WTC11 (cell line): ENCODE measurements at regions not wholly inside any gene's neighbourhood (a gene's known extent, or its start where the extent isn't known, plus 50 kb on each side); places are given as distances from the start of the nearest gene placed in this dataset.

ENCODE experiments used
- ATAC-seq: fragments of 200-7000 bp; cut with Tn5 transposase; 2 replicates; pipeline ENCODE4 v1.10.0; 2021; ENCODE audit warnings: mild to moderate bottlenecking, moderate library complexity
- CTCF ChIA-PET: fragments of 300-600 bp; sonication (Branson Sonifier 250); formaldehyde crosslinking; loops from one replicate; lab custom pipeline; 2021; ENCODE audit warnings: antibody characterized with exemption; lab: Charles Lee
- POLR2A ChIA-PET: fragments of 350-600 bp; sonication (Branson Sonifier 250); formaldehyde crosslinking; loops from one replicate; lab custom pipeline; 2021; ENCODE audit warnings: antibody characterized with exemption; lab: Charles Lee
- DNase-seq: peaks from one replicate; pipeline ENCODE4 v3.0.0; 2021; ENCODE audit warnings: low spot score
- H3K27ac Mint-ChIP-seq: 2 replicates; pipeline ENCODE4 v1.8.0; 2021; ENCODE audit warnings: mixed read lengths
- H3K27me3 Mint-ChIP-seq: 2 replicates; pipeline ENCODE4 v1.8.0; 2021; ENCODE audit warnings: low read depth, mild to moderate bottlenecking, moderate library complexity, mixed read lengths
- H3K36me3 Mint-ChIP-seq: 2 replicates; pipeline ENCODE4 v1.8.0; 2021; ENCODE audit warnings: mixed read lengths
- H3K4me1 Mint-ChIP-seq: 2 replicates; pipeline ENCODE4 v1.8.0; 2022; ENCODE audit warnings: mixed read lengths
- H3K4me3 Mint-ChIP-seq: 2 replicates; pipeline ENCODE4 v1.8.0; 2021; ENCODE audit warnings: mild to moderate bottlenecking, moderate library complexity, mixed read lengths
- H3K9me3 Mint-ChIP-seq: 2 replicates; pipeline ENCODE4 v1.8.0; 2021; ENCODE audit warnings: mixed read lengths
- CTCF ChIP-seq: fragments of 200-600 bp; IDR thresholded peaks from 2 replicates; pipeline ENCODE4 v1.8.0; 2022; ENCODE audit warnings: antibody characterized with exemption
- ELF4 ChIP-seq: sonication (generic); formaldehyde crosslinking; IDR thresholded peaks from 2 replicates; pipeline ENCODE4 v1.8.1; 2022; ENCODE audit warnings: low read depth, mild to moderate bottlenecking, moderate library complexity, missing genetic modification reagents
- ESRRA ChIP-seq: sonication (generic); formaldehyde crosslinking; IDR thresholded peaks from 2 replicates; pipeline ENCODE4 v1.8.1; 2022; ENCODE audit warnings: mild to moderate bottlenecking, missing genetic modification reagents, borderline replicate concordance
- GABPB1 ChIP-seq: sonication (generic); formaldehyde crosslinking; IDR thresholded peaks from 2 replicates; pipeline ENCODE4 v1.8.1; 2023; ENCODE audit warnings: mild to moderate bottlenecking, missing genetic modification reagents
- JAZF1 ChIP-seq: fragments of 250-450 bp; sonication (Bioruptor Pico); IDR thresholded peaks from 2 replicates; pipeline ENCODE4 v1.9.0; 2021; ENCODE audit warnings: moderate library complexity, mild to moderate bottlenecking, inconsistent platforms
- OVOL2 ChIP-seq: fragments of 250-450 bp; sonication (Bioruptor Pico); IDR thresholded peaks from 2 replicates; pipeline ENCODE4 v1.9.0; 2021; ENCODE audit warnings: mild to moderate bottlenecking, borderline replicate concordance
- PRRX2 ChIP-seq: fragments of 250-450 bp; sonication (Bioruptor Pico); IDR thresholded peaks from 2 replicates; pipeline ENCODE4 v1.8.0; 2021; ENCODE audit warnings: mild to moderate bottlenecking
- SMAD3 ChIP-seq: sonication (generic); formaldehyde crosslinking; IDR thresholded peaks from 2 replicates; pipeline ENCODE4 v1.8.0; 2022; ENCODE audit warnings: missing genetic modification reagents, mild to moderate bottlenecking, borderline replicate concordance
- SOX15 ChIP-seq: fragments of 250-450 bp; sonication (Bioruptor Pico); IDR thresholded peaks from 2 replicates; pipeline ENCODE4 v1.9.0; 2021; ENCODE audit warnings: mild to moderate bottlenecking
- SP1 ChIP-seq: sonication (generic); formaldehyde crosslinking; conservative IDR thresholded peaks from 2 replicates; pipeline ENCODE4 v1.8.1; 2022; ENCODE audit warnings: missing genetic modification reagents
- ZBTB21 ChIP-seq: sonication (generic); formaldehyde crosslinking; IDR thresholded peaks from 2 replicates; pipeline ENCODE4 v1.8.1; 2023; ENCODE audit warnings: mild to moderate bottlenecking, missing genetic modification reagents, borderline replicate concordance
- ZNF121 ChIP-seq: sonication (generic); formaldehyde crosslinking; IDR thresholded peaks from 2 replicates; pipeline ENCODE4 v1.8.0; 2023; ENCODE audit warnings: missing genetic modification reagents
- ZNF671 ChIP-seq: fragments of 250-450 bp; sonication (Bioruptor Pico); IDR thresholded peaks from 2 replicates; pipeline ENCODE4 v1.8.0; 2021; ENCODE audit warnings: mild to moderate bottlenecking
- TF ChIP-seq, protein P1 (sequence below): sonication (generic); formaldehyde crosslinking; conservative IDR thresholded peaks from 2 replicates; pipeline ENCODE4 v1.8.1; 2023; ENCODE audit warnings: mild to moderate bottlenecking, low read depth, missing genetic modification reagents, moderate library complexity
- TF ChIP-seq, protein P2 (sequence below): sonication (generic); formaldehyde crosslinking; IDR thresholded peaks from 2 replicates; pipeline ENCODE4 v1.8.1; 2022; ENCODE audit warnings: mild to moderate bottlenecking, moderate library complexity, missing genetic modification reagents
- TF ChIP-seq, protein P3 (sequence below): sonication (generic); formaldehyde crosslinking; IDR thresholded peaks from 2 replicates; pipeline ENCODE4 v1.8.0; 2023; ENCODE audit warnings: missing genetic modification reagents

DNA sequence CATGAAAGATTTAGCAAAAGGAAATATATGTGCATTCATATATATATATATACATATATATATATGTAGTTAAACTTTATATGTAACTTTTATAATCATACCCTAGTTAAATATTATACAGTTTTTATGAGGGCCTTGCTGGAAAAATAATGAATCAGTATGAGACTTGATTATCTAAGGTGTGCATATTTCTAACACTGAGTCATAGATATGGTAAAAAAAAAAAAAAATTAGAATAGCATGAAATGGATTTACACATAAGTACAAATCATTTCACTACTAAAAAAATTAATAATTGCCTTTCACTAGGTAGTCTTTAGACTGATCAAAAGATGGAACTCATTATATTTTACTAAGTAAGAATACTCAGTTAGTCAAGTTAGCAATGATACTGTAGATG lies 51.3 kb upstream of the DST start (continued):
- no peak for TF ChIP-seq OVOL2 (CRISPR knock-in tag)
- TF ChIP-seq SMAD3, result no peak
- TF ChIP-seq PRRX2 (CRISPR knock-in tag), result no peak
- TF ChIP-seq, protein P1, sequence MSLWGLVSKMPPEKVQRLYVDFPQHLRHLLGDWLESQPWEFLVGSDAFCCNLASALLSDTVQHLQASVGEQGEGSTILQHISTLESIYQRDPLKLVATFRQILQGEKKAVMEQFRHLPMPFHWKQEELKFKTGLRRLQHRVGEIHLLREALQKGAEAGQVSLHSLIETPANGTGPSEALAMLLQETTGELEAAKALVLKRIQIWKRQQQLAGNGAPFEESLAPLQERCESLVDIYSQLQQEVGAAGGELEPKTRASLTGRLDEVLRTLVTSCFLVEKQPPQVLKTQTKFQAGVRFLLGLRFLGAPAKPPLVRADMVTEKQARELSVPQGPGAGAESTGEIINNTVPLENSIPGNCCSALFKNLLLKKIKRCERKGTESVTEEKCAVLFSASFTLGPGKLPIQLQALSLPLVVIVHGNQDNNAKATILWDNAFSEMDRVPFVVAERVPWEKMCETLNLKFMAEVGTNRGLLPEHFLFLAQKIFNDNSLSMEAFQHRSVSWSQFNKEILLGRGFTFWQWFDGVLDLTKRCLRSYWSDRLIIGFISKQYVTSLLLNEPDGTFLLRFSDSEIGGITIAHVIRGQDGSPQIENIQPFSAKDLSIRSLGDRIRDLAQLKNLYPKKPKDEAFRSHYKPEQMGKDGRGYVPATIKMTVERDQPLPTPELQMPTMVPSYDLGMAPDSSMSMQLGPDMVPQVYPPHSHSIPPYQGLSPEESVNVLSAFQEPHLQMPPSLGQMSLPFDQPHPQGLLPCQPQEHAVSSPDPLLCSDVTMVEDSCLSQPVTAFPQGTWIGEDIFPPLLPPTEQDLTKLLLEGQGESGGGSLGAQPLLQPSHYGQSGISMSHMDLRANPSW (CRISPR knock-in tag), result no peak
- TF ChIP-seq, protein P2, sequence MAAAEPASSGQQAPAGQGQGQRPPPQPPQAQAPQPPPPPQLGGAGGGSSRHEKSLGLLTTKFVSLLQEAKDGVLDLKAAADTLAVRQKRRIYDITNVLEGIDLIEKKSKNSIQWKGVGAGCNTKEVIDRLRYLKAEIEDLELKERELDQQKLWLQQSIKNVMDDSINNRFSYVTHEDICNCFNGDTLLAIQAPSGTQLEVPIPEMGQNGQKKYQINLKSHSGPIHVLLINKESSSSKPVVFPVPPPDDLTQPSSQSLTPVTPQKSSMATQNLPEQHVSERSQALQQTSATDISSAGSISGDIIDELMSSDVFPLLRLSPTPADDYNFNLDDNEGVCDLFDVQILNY (CRISPR knock-in tag), result no peak
- TF ChIP-seq CTCF, result no peak
- TF ChIP-seq SP1, result no peak
- TF ChIP-seq, all 79 proteins: peak for 0

DNA sequence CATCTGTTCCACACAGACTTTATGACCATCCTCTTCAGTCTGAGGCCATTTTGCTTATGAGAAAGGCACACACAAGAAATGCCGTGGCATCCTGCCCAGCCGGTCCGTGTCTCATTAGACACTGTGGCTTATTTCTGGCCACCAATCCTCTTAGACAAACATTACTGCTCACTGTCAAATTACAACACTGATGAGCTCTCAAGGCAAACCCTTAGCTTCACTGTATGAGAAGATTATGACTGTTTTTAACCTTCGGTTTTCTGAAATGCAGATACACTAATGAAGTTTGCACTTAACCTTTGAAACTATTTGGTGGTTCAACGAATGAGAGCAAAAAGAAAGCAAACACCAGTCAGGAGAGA lies 50.5 kb upstream of the DST start:
- CTCF ChIA-PET, result interaction anchor here (0.9 to 1.6 kb wide), 4 partner anchors 17 to 158 kb away, joined by 3 to 6 read pairs (median 4); no protein-coding TSS in a partner anchor
- ATAC-seq (no peak), DNase-seq (no peak)
- H3K27me3 Mint-ChIP-seq, result no peaks in the 10 kb centered on the region
- H3K27ac Mint-ChIP-seq, result peak overlapping the region; percentile 18
- H3K9me3 Mint-ChIP-seq, result no peaks in the 10 kb centered on the region
- POLR2A ChIA-PET, result no interaction called here
- no peak overlapping the region for H3K4me3 Mint-ChIP-seq
- peaks cover 40% of the 10 kb centered on the region for H3K4me1 Mint-ChIP-seq
- no peak for TF ChIP-seq ZNF121 (CRISPR knock-in tag)
- TF ChIP-seq ZNF671 (CRISPR knock-in tag), result no peak
- TF ChIP-seq ESRRA (CRISPR knock-in tag), result no peak
- TF ChIP-seq SMAD3, result no peak
- no peak for TF ChIP-seq SOX15
- TF ChIP-seq ELF4 (CRISPR knock-in tag), result no peak
- H3K36me3 Mint-ChIP-seq, result peaks cover 13% of the 10 kb centered on the region

DNA sequence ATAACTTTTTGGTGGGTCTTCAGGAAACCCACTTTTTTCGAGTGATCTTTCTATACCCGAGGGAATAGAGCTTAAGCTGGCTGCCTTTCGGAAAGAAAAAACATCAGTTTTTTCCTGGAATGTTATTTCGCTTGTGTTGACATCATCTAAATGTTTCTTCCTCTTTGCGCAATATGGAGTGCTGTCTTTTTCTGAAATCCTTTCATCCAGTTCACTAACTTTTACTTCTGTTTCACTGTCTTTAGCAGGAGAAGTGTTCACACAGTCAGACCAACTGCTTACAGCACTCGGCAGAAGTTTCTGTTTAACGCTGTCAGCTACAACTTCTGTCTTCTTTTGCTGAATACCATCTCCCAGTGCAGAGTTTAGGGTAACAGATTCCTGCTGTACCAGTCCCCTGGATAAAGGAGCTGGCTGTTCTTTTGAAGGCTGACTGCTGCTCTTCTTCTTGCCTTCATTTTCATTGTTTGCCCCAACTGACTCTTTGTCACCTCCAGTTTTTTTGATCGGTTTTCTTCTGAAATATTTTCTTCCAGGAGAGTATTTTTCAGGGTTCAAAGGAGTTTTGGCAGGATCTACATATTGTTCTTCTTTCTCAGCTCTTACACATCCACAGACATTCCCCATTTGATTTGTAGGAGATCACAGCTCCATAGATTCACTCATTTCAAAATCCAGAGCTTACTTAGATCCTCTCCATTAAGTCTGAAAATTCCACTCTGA lies 50.0 kb upstream of the DST start:
- DNase-seq, result no peak
- ChIA-PET CTCF (interaction anchor here (0.9 to 1.6 kb wide), 4 partner anchors 17 to 159 kb away, joined by 3 to 6 read pairs (median 4); no protein-coding TSS in a partner anchor), POLR2A (no interaction called here)
- Mint-ChIP-seq H3K36me3 (peaks cover 13% of the 10 kb centered on the region), H3K4me3 (no peak overlapping the region), H3K27ac (peak overlapping the region; percentile 18), H3K4me1 (peaks cover 40% of the 10 kb centered on the region), H3K9me3 (no peaks in the 10 kb centered on the region), H3K27me3 (no peaks in the 10 kb centered on the region)
- ATAC-seq, result no peak; the same call in 1 of the 2 replicates
- TF ChIP-seq JAZF1 (CRISPR knock-in tag), result no peak
- TF ChIP-seq, protein P3, sequence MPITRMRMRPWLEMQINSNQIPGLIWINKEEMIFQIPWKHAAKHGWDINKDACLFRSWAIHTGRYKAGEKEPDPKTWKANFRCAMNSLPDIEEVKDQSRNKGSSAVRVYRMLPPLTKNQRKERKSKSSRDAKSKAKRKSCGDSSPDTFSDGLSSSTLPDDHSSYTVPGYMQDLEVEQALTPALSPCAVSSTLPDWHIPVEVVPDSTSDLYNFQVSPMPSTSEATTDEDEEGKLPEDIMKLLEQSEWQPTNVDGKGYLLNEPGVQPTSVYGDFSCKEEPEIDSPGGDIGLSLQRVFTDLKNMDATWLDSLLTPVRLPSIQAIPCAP (CRISPR knock-in tag), result no peak
- peak; percentile 39; the same call in 1 of the 2 replicates for TF ChIP-seq GABPB1 (CRISPR knock-in tag)
- TF ChIP-seq, protein P1 (CRISPR knock-in tag), result no peak
- TF ChIP-seq ZBTB21, result no peak
